SK-N-SH treated with all-trans-retinoic acid at 6 μM for 48 hours (cell line): ENCODE measurements at regions not wholly inside any gene's neighbourhood (a gene's known extent, or its start where the extent isn't known, plus 50 kb on each side); places are given as distances from the start of the nearest gene placed in this dataset.

Experiments used
- ARNTL ChIP-seq: fragments of 450-650 bp; formaldehyde crosslinking; IDR thresholded peaks from 2 replicates; pipeline ENCODE4 v1.5.0; 2020; ENCODE audit warnings: low read depth, mild to moderate bottlenecking, moderate library complexity, borderline replicate concordance
- BACH2 ChIP-seq: fragments of 250-450 bp; sonication (Bioruptor Pico); IDR thresholded peaks from 2 replicates; pipeline ENCODE4 v1.9.0; 2021; ENCODE audit warnings: mild to moderate bottlenecking, borderline replicate concordance
- TF ChIP-seq, protein P1 (sequence below): fragments of 250-450 bp; sonication (Bioruptor Pico); IDR thresholded peaks from 2 replicates; pipeline ENCODE4 v1.8.0; 2020; ENCODE audit warnings: mild to moderate bottlenecking, moderate library complexity, borderline replicate concordance
- TF ChIP-seq, protein P2 (sequence below): fragments of 250-450 bp; sonication (Bioruptor Pico); IDR thresholded peaks from 2 replicates; pipeline ENCODE4 v1.5.0; 2020; ENCODE audit warnings: mild to moderate bottlenecking, moderate library complexity

DNA sequence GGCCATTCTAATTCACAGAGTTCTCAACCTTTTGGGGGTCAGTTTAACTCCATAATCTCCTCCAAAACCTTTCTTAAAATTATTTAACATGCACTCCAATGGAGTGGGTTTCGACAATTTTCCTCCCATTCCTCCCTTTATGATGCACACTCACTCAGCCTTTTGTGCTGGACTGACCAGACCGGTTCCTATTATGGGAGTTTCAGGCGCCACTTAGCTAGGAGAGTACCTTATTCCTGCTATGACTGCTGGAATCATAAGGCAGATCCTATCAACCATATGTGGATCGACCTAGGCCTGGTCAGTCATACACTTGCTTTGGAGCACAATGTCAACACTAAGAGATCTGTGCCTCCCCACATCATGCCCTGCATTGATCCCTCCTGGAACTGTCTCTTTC, 63.9 kb upstream of the MOCS1 start:
- no peak for TF ChIP-seq ARNTL (CRISPR knock-in tag)
- TF ChIP-seq BACH2 (CRISPR knock-in tag), result no peak
- TF ChIP-seq, protein P1, sequence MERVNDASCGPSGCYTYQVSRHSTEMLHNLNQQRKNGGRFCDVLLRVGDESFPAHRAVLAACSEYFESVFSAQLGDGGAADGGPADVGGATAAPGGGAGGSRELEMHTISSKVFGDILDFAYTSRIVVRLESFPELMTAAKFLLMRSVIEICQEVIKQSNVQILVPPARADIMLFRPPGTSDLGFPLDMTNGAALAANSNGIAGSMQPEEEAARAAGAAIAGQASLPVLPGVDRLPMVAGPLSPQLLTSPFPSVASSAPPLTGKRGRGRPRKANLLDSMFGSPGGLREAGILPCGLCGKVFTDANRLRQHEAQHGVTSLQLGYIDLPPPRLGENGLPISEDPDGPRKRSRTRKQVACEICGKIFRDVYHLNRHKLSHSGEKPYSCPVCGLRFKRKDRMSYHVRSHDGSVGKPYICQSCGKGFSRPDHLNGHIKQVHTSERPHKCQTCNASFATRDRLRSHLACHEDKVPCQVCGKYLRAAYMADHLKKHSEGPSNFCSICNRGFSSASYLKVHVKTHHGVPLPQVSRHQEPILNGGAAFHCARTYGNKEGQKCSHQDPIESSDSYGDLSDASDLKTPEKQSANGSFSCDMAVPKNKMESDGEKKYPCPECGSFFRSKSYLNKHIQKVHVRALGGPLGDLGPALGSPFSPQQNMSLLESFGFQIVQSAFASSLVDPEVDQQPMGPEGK (CRISPR knock-in tag), result no peak
- TF ChIP-seq, protein P2, sequence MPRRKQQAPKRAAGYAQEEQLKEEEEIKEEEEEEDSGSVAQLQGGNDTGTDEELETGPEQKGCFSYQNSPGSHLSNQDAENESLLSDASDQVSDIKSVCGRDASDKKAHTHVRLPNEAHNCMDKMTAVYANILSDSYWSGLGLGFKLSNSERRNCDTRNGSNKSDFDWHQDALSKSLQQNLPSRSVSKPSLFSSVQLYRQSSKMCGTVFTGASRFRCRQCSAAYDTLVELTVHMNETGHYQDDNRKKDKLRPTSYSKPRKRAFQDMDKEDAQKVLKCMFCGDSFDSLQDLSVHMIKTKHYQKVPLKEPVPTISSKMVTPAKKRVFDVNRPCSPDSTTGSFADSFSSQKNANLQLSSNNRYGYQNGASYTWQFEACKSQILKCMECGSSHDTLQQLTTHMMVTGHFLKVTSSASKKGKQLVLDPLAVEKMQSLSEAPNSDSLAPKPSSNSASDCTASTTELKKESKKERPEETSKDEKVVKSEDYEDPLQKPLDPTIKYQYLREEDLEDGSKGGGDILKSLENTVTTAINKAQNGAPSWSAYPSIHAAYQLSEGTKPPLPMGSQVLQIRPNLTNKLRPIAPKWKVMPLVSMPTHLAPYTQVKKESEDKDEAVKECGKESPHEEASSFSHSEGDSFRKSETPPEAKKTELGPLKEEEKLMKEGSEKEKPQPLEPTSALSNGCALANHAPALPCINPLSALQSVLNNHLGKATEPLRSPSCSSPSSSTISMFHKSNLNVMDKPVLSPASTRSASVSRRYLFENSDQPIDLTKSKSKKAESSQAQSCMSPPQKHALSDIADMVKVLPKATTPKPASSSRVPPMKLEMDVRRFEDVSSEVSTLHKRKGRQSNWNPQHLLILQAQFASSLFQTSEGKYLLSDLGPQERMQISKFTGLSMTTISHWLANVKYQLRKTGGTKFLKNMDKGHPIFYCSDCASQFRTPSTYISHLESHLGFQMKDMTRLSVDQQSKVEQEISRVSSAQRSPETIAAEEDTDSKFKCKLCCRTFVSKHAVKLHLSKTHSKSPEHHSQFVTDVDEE (CRISPR knock-in tag), result no peak
